Gastrocnemius medialis (tissue), 4 donors: ENCODE measurements at regions not wholly inside any gene's neighbourhood (a gene's known extent, or its start where the extent isn't known, plus 50 kb on each side); places are given as distances from the start of the nearest gene placed in this dataset.

Experiments
- POLR2A ChIP-seq, 2 donors: fragments of 450-650 bp; IDR thresholded peaks; one replicate each; pipeline ENCODE4 v1.6.1; 2017; ENCODE audit warnings: antibody characterized with exemption in 2 of 2, mild to moderate bottlenecking in 2 of 2, moderate library complexity in 2 of 2
- TF ChIP-seq, protein P1 (sequence below), 5 experiments: fragments of 450-650 bp in 3 of 5; fragments of 200-600 bp in 2 of 5; sonication (generic) in 2 of 5; IDR thresholded peaks in 4 of 5; conservative IDR thresholded peaks in 1 of 5; 1 replicate in 4 of 5; 2 replicates in 1 of 5; pipeline ENCODE4 v1.5.1; 2016 to 2019; ENCODE audit warnings: antibody characterized with exemption in 5 of 5, mild to moderate bottlenecking in 3 of 5, moderate library complexity in 3 of 5

- TF ChIP-seq, protein P1, sequence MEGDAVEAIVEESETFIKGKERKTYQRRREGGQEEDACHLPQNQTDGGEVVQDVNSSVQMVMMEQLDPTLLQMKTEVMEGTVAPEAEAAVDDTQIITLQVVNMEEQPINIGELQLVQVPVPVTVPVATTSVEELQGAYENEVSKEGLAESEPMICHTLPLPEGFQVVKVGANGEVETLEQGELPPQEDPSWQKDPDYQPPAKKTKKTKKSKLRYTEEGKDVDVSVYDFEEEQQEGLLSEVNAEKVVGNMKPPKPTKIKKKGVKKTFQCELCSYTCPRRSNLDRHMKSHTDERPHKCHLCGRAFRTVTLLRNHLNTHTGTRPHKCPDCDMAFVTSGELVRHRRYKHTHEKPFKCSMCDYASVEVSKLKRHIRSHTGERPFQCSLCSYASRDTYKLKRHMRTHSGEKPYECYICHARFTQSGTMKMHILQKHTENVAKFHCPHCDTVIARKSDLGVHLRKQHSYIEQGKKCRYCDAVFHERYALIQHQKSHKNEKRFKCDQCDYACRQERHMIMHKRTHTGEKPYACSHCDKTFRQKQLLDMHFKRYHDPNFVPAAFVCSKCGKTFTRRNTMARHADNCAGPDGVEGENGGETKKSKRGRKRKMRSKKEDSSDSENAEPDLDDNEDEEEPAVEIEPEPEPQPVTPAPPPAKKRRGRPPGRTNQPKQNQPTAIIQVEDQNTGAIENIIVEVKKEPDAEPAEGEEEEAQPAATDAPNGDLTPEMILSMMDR (IDR thresholded peaks at IDR 0.05 in 4 of 5, conservative IDR thresholded peaks at IDR 0.05 in 1 of 5): no peak
- no peak for TF ChIP-seq POLR2A (IDR thresholded peaks at IDR 0.05)
Observed at GRCh38 chr10:10213237-10213636, 804.4 kb upstream of the CELF2 start.
